Renal pelvis (tissue), 1 donor: ENCODE measurements at regions not wholly inside any gene's neighbourhood (a gene's known extent, or its start where the extent isn't known, plus 50 kb on each side); places are given as distances from the start of the nearest gene placed in this dataset.
"Not testable (repeated sequence)": the region's sequence is repeated elsewhere in the genome, so short reads cannot be mapped to it uniquely, and the experiment has no call there.

Experiments used
- DNase-seq: peaks from one replicate; pipeline ENCODE4 v3.0.0-alpha.2; 2013

DNA sequence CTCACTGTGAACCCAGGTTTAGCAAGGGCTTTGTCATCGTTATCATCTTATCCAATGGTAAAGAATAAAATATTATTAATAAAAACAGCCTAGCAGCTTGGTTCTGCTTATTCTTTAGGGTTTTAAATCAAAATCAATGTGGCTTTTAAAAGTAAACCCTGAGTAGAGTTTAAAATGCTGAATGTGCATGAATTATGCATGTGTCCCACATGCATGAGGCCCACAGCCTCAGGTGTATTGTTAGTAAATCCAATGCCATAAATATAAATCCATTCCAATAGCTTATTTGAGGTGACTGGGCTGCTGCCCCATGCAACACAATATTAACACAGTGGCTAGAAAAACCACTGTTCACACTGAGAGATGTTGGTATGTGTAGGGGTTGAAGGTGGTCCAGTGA, 254.1 kb downstream of the HNMT start:
- DNase-seq, result no peak

GRCh38 chr2:138219961-138220360, 255.7 kb downstream of the HNMT start:
- DNase-seq, result no peak

- no peak for DNase-seq
These were observed 257.1 kb downstream of the HNMT start for GRCh38 chr2:138221358-138221757.

DNA sequence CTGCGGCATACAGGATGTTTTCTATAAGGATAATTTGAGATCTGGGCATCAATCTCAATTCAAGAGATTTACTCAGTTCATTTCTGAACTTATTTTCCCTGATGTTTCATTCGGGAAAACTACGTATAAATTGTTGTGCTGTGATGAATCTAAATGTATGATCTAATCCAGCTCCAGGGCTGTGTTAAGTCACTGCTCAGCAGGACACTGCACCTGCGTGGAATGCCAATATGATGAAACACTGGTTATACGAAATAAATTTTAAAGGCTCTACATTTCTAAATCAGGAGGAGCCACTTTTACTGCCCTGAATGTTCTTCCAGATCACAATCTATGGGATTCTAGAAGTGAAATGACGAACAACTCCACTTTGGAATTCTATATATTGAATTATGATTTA, 259.0 kb downstream of the HNMT start:
- no peak for DNase-seq

DNA sequence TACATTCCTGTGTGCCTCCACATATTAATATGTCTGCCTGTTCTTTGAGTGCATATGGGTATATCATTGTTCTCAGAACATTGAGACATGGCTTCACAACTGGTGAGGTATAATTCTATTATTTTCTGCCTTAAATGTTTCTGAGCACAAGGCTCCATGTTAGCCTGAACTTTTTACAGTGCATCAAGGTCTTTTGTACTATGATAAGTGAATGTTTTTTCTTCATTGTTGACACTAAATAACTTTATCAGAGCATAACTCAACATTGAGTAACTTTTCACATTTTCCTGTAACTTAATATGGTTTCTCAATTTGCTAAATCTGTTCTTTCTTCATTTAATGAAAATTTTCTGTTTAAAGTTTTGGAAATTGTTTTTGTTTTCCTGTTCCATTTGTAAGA, 262.9 kb downstream of the HNMT start:
- no peak for DNase-seq

GRCh38 chr2:138228101-138228500, 263.8 kb downstream of the HNMT start:
- no peak for DNase-seq

DNA sequence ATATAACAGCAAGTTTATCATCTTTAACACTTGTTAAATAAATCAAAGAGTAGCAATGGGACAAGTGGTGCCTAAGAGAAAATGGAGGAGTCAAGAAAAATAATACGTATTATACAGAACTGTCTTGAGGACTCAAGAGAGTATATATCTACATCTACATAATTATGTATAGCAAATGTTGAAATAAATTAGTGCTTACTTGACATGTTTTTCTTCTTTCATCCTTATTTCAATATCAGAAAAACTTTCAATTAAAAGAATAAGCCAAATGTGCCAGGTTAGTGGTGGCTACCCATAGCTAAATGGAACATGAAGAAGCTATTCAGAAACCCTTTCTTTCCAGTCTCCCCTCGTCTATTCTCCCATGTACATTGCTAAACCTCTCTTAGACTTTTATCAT, 267.3 kb upstream of the SPOPL start:
- DNase-seq, result no peak

DNA sequence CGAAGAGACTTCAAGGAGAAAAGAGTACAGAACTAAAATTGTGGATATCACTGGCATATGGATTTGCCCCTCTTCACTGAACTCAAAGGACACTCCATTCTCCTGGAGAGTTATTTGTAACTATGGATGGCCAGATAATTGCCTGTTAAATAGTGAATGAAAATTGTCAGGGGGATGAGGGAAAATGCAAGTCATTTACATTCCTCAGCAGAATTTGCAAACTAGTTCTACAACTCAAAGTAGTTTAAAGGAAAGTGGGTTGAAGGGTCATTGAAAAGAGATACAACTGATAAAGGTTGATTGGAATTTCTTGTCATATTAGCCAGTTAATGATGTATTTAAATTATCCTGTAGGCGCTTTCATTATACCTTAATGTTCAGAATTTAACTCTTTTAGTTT, 266.5 kb upstream of the SPOPL start:
- DNase-seq, result no peak

DNA sequence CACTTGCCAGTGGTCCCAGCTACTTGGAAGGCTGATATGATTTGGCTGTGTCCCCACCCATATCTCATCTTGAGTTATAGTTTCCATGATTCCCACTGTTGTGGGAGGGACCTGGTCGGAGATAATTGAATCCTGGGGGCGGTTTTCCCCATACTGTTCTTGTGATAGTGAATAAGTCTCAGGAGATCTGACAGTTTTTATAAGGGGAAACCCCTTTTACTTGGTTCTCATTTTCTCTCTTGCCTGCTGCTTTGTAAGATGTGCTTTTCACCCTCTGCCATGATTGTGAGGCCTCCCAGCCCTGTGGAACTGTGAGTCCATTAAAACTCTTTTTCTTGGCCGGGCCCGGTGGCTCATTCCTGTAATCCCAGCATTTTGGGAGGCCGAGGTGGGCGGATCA, 265.4 kb upstream of the SPOPL start:
- no peak for DNase-seq

DNA sequence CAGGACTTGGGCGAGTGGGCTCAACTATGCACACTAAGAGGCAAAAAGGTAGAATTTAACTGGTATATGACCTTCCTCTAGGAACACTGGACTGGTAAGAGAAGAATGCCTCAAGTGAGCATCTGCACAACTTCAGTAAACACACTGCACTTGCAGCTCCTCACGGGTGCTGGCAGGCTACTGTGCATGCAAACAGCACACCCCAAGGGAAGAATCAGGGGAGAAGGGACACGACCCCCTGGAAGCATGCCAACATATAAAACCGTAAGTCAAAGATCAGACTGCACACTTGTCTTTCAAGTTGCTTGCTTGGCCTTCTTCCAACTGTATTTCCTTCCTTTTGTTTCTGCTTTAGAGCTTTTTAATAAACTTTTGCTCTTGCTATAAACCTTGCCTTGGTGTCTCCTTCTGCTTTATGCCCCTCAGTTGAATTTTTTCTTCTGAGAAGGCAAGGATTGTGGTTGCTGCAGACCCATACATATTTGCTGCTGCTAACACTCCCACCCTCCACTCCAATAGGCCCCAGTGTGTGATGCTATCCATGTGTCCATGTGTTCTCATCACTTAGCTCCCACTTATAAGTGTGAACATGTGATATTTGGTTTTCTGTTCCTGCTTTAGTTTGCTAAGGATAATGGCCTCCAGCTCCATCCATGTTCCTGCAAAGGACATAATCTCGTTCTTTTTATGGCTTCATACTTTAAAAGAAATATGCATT, 263.7 kb upstream of the SPOPL start:
- DNase-seq, result no peak

GRCh38 chr2:138238908-138239307, 262.7 kb upstream of the SPOPL start:
- DNase-seq, result no peak

DNA sequence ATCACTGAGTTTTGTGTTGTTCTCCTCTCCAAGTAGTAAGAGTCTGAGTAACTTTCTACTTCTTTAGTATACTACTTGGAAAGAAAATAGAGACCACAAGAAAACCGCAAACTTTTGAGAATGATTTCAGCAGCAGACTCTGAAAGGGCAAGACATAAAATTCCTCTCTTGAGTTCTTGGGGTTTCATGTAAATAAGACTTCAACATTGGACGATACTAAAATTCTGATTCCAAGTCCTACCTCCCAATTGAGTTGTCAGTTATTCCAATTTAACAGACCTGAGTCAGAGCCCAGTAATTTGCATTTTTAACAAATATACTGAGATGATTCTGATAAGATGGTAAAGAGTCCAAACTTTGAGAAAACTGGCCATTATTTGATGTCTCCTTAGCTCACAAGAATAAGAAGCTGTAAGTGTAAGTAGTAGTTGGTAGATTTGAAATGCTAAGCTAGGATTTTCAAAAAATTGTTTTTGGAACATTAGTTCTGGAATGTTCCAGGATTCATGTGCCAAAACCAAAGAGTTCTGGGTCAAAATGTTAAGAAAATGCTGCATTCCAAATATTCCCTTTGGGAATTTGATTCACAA, 261.6 kb upstream of the SPOPL start:
- DNase-seq, result no peak

DNA sequence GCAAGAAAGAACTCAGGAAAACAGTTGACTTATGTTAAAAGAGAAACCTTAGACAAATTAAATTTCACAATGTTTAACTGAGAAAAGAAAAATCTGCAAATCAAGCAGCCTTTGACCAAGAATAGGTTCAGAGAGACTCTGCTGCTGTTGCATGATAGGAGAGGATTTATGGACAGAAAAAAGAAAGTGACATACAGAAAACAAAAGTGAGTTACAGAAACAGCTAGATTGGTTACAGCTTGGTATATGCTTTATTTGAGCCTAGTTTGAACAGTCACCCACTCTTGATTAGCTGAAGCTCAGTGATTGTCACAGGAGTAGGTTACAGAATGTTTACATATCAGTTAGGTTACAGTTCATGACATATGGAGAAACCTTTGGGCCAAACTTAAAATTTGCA, 258.2 kb upstream of the SPOPL start:
- peak; percentile 35 for DNase-seq

- DNase-seq, result no peak
These were observed 257.1 kb upstream of the SPOPL start for GRCh38 chr2:138244501-138244925.

DNA sequence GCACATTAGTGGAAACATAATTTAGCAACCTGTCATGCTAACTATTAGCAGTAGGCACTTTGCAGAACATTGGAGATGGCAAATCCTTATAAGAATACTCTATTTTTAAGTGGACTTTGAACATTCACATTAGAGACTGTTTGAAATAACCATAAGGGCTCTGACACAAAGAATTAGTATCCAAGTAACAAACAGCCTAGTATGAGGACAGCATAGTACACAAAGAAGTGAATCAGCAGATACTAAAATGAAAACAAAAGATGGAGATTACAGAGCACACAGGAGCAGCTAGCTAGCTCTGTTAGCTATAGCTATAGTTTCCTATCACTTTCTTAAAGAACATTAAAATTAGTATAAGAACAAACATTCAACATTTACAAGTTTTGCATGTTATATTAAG, 256.3 kb upstream of the SPOPL start:
- DNase-seq, result no peak

DNA sequence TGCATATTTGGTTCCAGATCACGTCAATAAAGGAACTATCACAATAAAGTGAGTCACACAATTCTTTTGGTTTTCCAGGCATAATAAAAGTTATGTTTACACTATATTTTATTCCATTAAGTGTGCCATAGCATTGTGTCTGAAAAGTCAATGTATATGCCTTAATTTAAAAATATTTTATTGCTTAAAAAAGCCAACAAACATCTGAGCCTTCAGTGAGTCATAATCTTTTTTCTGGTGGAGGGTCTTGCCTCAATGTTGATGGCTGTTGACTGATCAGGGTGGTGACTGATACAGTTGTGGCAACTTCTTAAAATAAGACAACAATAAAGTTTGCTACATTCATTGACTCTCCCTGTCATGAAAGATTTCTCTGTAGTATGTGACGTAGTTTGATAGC, 254.3 kb upstream of the SPOPL start:
- no peak for DNase-seq

DNA sequence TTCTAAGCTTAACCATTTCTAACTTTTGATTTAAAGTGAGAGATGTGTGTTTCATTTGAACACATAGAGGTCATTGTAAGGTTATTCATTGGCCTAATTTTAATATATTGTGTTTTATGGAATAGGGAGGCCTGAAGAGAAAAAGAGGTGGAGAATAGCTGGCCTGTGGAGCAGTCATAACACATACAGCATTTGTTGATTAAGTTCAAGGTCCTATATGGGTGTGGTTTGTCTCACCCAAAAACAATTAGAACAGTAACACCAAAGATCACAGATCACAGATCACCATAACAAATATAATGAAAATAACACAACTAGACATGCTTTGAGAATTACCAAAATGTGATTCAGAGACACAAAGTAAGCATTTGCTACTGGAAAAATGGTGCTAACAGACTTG, 252.4 kb upstream of the SPOPL start:
- no peak for DNase-seq

GRCh38 chr2:138250843-138251320, 250.7 kb upstream of the SPOPL start:
- DNase-seq, result not testable (repeated sequence)

- DNase-seq, result no peak
These were observed 249.0 kb upstream of the SPOPL start for GRCh38 chr2:138252587-138252986.

DNA sequence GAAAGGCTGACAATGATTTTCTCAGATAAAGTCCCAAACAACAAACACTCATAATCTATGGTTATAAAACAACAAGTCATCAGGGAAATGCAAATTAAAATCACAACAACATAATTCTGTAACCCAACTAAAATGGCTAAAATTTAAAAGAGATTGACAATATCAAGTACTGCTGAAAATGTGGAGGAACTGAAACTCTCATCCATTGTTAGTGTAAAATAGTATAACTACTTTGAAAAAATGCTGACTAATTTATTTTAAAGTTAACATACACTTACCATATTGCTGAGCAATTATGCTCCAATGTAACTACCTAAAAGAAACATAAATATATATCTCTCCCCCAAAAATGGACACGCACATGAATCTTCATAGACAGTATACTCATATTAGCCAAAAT, 245.9 kb upstream of the SPOPL start:
- DNase-seq, result no peak

GRCh38 chr2:138267161-138267901, 234.2 kb upstream of the SPOPL start:
- DNase-seq, result no peak

GRCh38 chr2:138267902-138268254, 233.7 kb upstream of the SPOPL start:
- peak; percentile 45 for DNase-seq

DNA sequence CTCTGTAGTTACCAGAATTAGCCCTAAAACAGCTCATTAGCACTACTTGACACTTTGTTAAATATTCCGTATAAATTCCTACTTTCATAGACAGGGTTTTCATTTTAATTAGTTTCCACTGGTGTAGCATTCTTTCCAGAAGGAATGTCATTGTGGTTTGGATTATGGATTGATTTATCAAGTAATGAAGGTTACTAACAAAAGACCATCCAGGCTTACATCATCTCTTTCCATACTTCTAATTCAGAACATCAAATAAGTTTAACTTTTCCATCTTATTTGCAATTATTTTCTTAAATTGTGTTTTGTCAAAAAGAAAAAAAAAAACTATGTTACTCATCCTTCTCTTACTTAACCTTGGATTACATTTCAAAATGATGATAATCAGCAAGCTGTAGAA, 231.8 kb upstream of the SPOPL start:
- DNase-seq, result no peak
